GM12873 (cell line): ENCODE measurements at regions not wholly inside any gene's neighbourhood (a gene's known extent, or its start where the extent isn't known, plus 50 kb on each side); places are given as distances from the start of the nearest gene placed in this dataset.

Experiments used
- CTCF ChIP-seq: IDR thresholded peaks from 2 replicates; pipeline ENCODE4 v1.5.1; 2012; ENCODE audit warnings: low read depth, mild to moderate bottlenecking, moderate library complexity, low read length, control low read depth; ENCODE audit not compliant: insufficient read depth; ENCODE audit errors: missing control alignments

- no peak for TF ChIP-seq CTCF
These were observed 299.8 kb upstream of the CCDC54 start for GRCh38 chr3:107077391-107077790.

GRCh38 chr3:107082527-107082926 is 294.7 kb upstream of the CCDC54 start:
- TF ChIP-seq CTCF: no peak

GRCh38 chr3:107085261-107085660 is 292.0 kb upstream of the CCDC54 start:
- no peak for TF ChIP-seq CTCF

- no peak for TF ChIP-seq CTCF
These were observed 285.1 kb upstream of the CCDC54 start for GRCh38 chr3:107092121-107092520.

GRCh38 chr3:107098864-107099263 is 278.4 kb upstream of the CCDC54 start:
- no peak for TF ChIP-seq CTCF

- no peak for TF ChIP-seq CTCF
These were observed 277.1 kb upstream of the CCDC54 start for GRCh38 chr3:107100137-107100536.

GRCh38 chr3:107100573-107100972 is 276.7 kb upstream of the CCDC54 start:
- TF ChIP-seq CTCF: no peak
